ENCODE measurements at regions not wholly inside any gene's neighbourhood (a gene's known extent, or its start where the extent isn't known, plus 50 kb on each side); places are given as distances from the start of the nearest gene placed in this dataset.

GRCh38 chr2:156752042-156752441 lies 315.9 kb downstream of the GPD2 start:
- WGBS, 2 donors (ENCODE audit: extremely low coverage in 2 of 2, insufficient read length in 2 of 2, insufficient replicate concordance in 1 of 2), result no CpG with 5 or more reads among the region's 2 CpGs

GRCh38 chr2:156753766-156754165 lies 317.6 kb downstream of the GPD2 start:
- no CpG with 5 or more reads among the region's 1 CpG for WGBS, 2 donors (ENCODE audit: extremely low coverage in 2 of 2, insufficient read length in 2 of 2, insufficient replicate concordance in 1 of 2)
- H3K4me1 ChIP-seq (ENCODE audit: control insufficient read depth in 2 of 2, insufficient read depth in 1 of 2, low read depth in 1 of 2, low read length in 2 of 2), result no peaks in the 10 kb centered on the region

More at GRCh38 chr2:156752042-156752441, 315.9 kb downstream of the GPD2 start:
- Histone ChIP-seq H3K4me3 (ENCODE audit: low read length in 2 of 2) (no peak overlapping the region), H2BK120ac (ENCODE audit: low read depth, low read length) (no peak overlapping the region), H4K91ac (ENCODE audit: low read depth, low read length, poor library complexity) (no peak overlapping the region), H3K23ac (ENCODE audit: low read depth, low read length, poor library complexity) (no peak overlapping the region), H3K36me3 (replicated peaks in 1 of 2; ENCODE audit: control insufficient read depth in 2 of 2, insufficient read depth in 2 of 2, low read length in 2 of 2) (no peaks in the 10 kb centered on the region), H3K14ac (ENCODE audit: low read length) (no peak overlapping the region), H2BK5ac (ENCODE audit: low read length) (no peak overlapping the region), H3K18ac (ENCODE audit: low read length) (no peak overlapping the region), H3K27ac (replicated peaks; ENCODE audit: low read length) (no peak overlapping the region), H3K79me1 (ENCODE audit: low read depth, low read length) (no peaks in the 10 kb centered on the region), H3K4me1 (ENCODE audit: control insufficient read depth in 2 of 2, insufficient read depth in 1 of 2, low read depth in 1 of 2, low read length in 2 of 2) (no peaks in the 10 kb centered on the region), H3K9me3 (replicated peaks in 1 of 2; ENCODE audit: control insufficient read depth in 2 of 2, insufficient read depth in 1 of 2, low read depth in 1 of 2, low read length in 2 of 2) (no peaks in the 10 kb centered on the region), H2BK15ac (ENCODE audit: low read length) (no peak overlapping the region), H3K4ac (ENCODE audit: low read length) (no peak overlapping the region), H2AK5ac (ENCODE audit: low read depth, low read length) (no peak overlapping the region), H2BK12ac (ENCODE audit: low read length) (no peak overlapping the region), H2AFZ (ENCODE audit: low read length) (no peak overlapping the region), H3K9ac (ENCODE audit: low read depth, low read length, poor library complexity) (no peak overlapping the region), H3K27me3 (ENCODE audit: control insufficient read depth in 3 of 3, insufficient read depth in 3 of 3, low read depth in 1 of 3, low read length in 3 of 3) (no peaks in the 10 kb centered on the region), H3K4me2 (ENCODE audit: insufficient read depth, low read length, poor library complexity, severe bottlenecking) (no peak overlapping the region), H4K8ac (ENCODE audit: low read depth, low read length) (no peak overlapping the region)
- DNase-seq (ENCODE audit: low spot score), result no peak

DNA sequence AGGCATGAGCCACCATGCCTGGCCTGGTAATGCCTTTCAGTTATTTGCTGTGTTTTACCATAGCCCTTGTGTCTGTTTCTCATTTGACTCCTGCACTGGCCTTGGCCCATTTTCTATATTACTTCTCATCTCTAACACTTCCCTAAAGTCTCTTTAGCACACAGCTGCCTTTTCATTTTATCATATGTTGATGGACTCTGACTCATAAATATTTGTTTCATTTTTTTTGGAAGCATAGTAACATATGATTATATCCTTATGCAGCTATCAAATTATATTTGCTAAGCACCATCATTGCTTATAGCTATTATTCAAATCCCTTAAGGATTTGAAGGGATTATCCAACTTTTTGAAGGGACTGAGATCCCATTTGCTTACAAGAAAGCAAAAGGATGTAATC lies 320.3 kb downstream of the GPD2 start:
- Histone ChIP-seq H2AFZ (ENCODE audit: low read length) (no peak overlapping the region), H3K36me3 (replicated peaks in 1 of 2; ENCODE audit: control insufficient read depth in 2 of 2, insufficient read depth in 2 of 2, low read length in 2 of 2) (no peaks in the 10 kb centered on the region)
- DNase-seq (ENCODE audit: low spot score), result no peak

More at GRCh38 chr2:156753766-156754165, 317.6 kb downstream of the GPD2 start:
- no peak overlapping the region for H4K8ac ChIP-seq (ENCODE audit: low read depth, low read length)
- H3K9ac ChIP-seq (ENCODE audit: low read depth, low read length, poor library complexity), result no peak overlapping the region
- no peak overlapping the region for H3K4me3 ChIP-seq (ENCODE audit: low read length in 2 of 2)
- no peak overlapping the region for H3K4ac ChIP-seq (ENCODE audit: low read length)
- no peak overlapping the region for H2AK5ac ChIP-seq (ENCODE audit: low read depth, low read length)
- H4K91ac ChIP-seq (ENCODE audit: low read depth, low read length, poor library complexity), result no peak overlapping the region
- H3K9me3 ChIP-seq (replicated peaks in 1 of 2; ENCODE audit: control insufficient read depth in 2 of 2, insufficient read depth in 1 of 2, low read depth in 1 of 2, low read length in 2 of 2), result no peaks in the 10 kb centered on the region
- no peak overlapping the region for H2BK120ac ChIP-seq (ENCODE audit: low read depth, low read length)
- H2BK5ac ChIP-seq (ENCODE audit: low read length), result no peak overlapping the region
- no peaks in the 10 kb centered on the region for H3K36me3 ChIP-seq (replicated peaks in 1 of 2; ENCODE audit: control insufficient read depth in 2 of 2, insufficient read depth in 2 of 2, low read length in 2 of 2)
- no peak overlapping the region for H2BK15ac ChIP-seq (ENCODE audit: low read length)
- no peak overlapping the region for H3K4me2 ChIP-seq (ENCODE audit: insufficient read depth, low read length, poor library complexity, severe bottlenecking)
- H3K27ac ChIP-seq (replicated peaks; ENCODE audit: low read length), result no peak overlapping the region
- H3K23ac ChIP-seq (ENCODE audit: low read depth, low read length, poor library complexity), result no peak overlapping the region
- no peaks in the 10 kb centered on the region for H3K79me1 ChIP-seq (ENCODE audit: low read depth, low read length)
- H3K27me3 ChIP-seq (ENCODE audit: control insufficient read depth in 3 of 3, insufficient read depth in 3 of 3, low read depth in 1 of 3, low read length in 3 of 3), result no peaks in the 10 kb centered on the region
- H2AFZ ChIP-seq (ENCODE audit: low read length), result no peak overlapping the region
- no peak overlapping the region for H2BK12ac ChIP-seq (ENCODE audit: low read length)
- no peak overlapping the region for H3K18ac ChIP-seq (ENCODE audit: low read length)
- no peak for DNase-seq (ENCODE audit: low spot score)
- H3K14ac ChIP-seq (ENCODE audit: low read length), result no peak overlapping the region

DNA sequence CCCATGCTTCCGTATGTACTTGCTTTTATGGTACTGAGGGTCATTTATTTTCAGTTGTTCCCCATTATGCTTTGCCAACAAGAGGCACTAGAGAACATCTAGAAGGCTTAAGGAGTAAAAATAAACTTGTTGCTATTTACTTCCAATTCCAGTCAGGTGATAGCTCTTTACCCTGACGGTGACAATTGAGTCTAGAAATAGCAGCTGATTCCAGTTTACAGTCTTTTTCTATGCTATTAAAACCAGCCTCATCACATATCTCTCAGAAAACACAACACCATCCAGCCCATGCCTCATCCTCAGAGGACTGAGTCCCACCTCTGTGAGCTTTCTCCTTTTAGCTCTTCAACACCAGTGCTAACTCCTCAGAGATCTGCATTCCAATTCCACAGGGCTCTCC lies 327.0 kb downstream of the GPD2 start:
- no peak overlapping the region for H3K14ac ChIP-seq (ENCODE audit: low read length)
- H3K18ac ChIP-seq (ENCODE audit: low read length), result no peak overlapping the region
- no peak overlapping the region for H4K91ac ChIP-seq (ENCODE audit: low read depth, low read length, poor library complexity)
- DNase-seq (ENCODE audit: low spot score), result no peak
- no peaks in the 10 kb centered on the region for H3K27me3 ChIP-seq (ENCODE audit: control insufficient read depth in 3 of 3, insufficient read depth in 3 of 3, low read depth in 1 of 3, low read length in 3 of 3)
- no peak overlapping the region for H2BK15ac ChIP-seq (ENCODE audit: low read length)
- H4K8ac ChIP-seq (ENCODE audit: low read depth, low read length), result no peak overlapping the region
- no peak overlapping the region for H2BK5ac ChIP-seq (ENCODE audit: low read length)
- no peak overlapping the region for H3K4ac ChIP-seq (ENCODE audit: low read length)
- H2BK12ac ChIP-seq (ENCODE audit: low read length), result no peak overlapping the region
- no peak overlapping the region for H2AFZ ChIP-seq (ENCODE audit: low read length)
- WGBS, 2 donors (ENCODE audit: extremely low coverage in 2 of 2, insufficient read length in 2 of 2, insufficient replicate concordance in 1 of 2), result no CpG with 5 or more reads among the region's 2 CpGs
- no peaks in the 10 kb centered on the region for H3K36me3 ChIP-seq (replicated peaks in 1 of 2; ENCODE audit: control insufficient read depth in 2 of 2, insufficient read depth in 2 of 2, low read length in 2 of 2)
- no peak overlapping the region for H3K4me3 ChIP-seq (ENCODE audit: low read length in 2 of 2)
- H3K9me3 ChIP-seq (replicated peaks in 1 of 2; ENCODE audit: control insufficient read depth in 2 of 2, insufficient read depth in 1 of 2, low read depth in 1 of 2, low read length in 2 of 2), result no peaks in the 10 kb centered on the region
- H3K27ac ChIP-seq (replicated peaks; ENCODE audit: low read length), result no peak overlapping the region
- no peak overlapping the region for H3K4me2 ChIP-seq (ENCODE audit: insufficient read depth, low read length, poor library complexity, severe bottlenecking)
- no peaks in the 10 kb centered on the region for H3K4me1 ChIP-seq (ENCODE audit: control insufficient read depth in 2 of 2, insufficient read depth in 1 of 2, low read depth in 1 of 2, low read length in 2 of 2)
- no peak overlapping the region for H3K9ac ChIP-seq (ENCODE audit: low read depth, low read length, poor library complexity)
- H2BK120ac ChIP-seq (ENCODE audit: low read depth, low read length), result no peak overlapping the region
- no peak overlapping the region for H2AK5ac ChIP-seq (ENCODE audit: low read depth, low read length)
- no peaks in the 10 kb centered on the region for H3K79me1 ChIP-seq (ENCODE audit: low read depth, low read length)
- H3K23ac ChIP-seq (ENCODE audit: low read depth, low read length, poor library complexity), result no peak overlapping the region

More for the DNA sequence above, 320.3 kb downstream of the GPD2 start:
- Histone ChIP-seq H3K23ac (ENCODE audit: low read depth, low read length, poor library complexity) (no peak overlapping the region), H3K14ac (ENCODE audit: low read length) (no peak overlapping the region), H2BK5ac (ENCODE audit: low read length) (no peak overlapping the region), H2BK120ac (ENCODE audit: low read depth, low read length) (no peak overlapping the region), H4K8ac (ENCODE audit: low read depth, low read length) (no peak overlapping the region), H3K27me3 (ENCODE audit: control insufficient read depth in 3 of 3, insufficient read depth in 3 of 3, low read depth in 1 of 3, low read length in 3 of 3) (no peaks in the 10 kb centered on the region), H3K4me1 (ENCODE audit: control insufficient read depth in 2 of 2, insufficient read depth in 1 of 2, low read depth in 1 of 2, low read length in 2 of 2) (no peaks in the 10 kb centered on the region), H3K4me2 (ENCODE audit: insufficient read depth, low read length, poor library complexity, severe bottlenecking) (no peak overlapping the region), H2BK12ac (ENCODE audit: low read length) (no peak overlapping the region), H3K18ac (ENCODE audit: low read length) (no peak overlapping the region), H3K9ac (ENCODE audit: low read depth, low read length, poor library complexity) (no peak overlapping the region), H4K91ac (ENCODE audit: low read depth, low read length, poor library complexity) (no peak overlapping the region), H3K79me1 (ENCODE audit: low read depth, low read length) (no peaks in the 10 kb centered on the region), H2AK5ac (ENCODE audit: low read depth, low read length) (no peak overlapping the region), H3K4ac (ENCODE audit: low read length) (no peak overlapping the region), H2BK15ac (ENCODE audit: low read length) (no peak overlapping the region), H3K27ac (replicated peaks; ENCODE audit: low read length) (no peak overlapping the region), H3K4me3 (ENCODE audit: low read length in 2 of 2) (no peak overlapping the region), H3K9me3 (replicated peaks in 1 of 2; ENCODE audit: control insufficient read depth in 2 of 2, insufficient read depth in 1 of 2, low read depth in 1 of 2, low read length in 2 of 2) (no peaks in the 10 kb centered on the region)
